GM23248 (cell line): ENCODE measurements at regions not wholly inside any gene's neighbourhood (a gene's known extent, or its start where the extent isn't known, plus 50 kb on each side); places are given as distances from the start of the nearest gene placed in this dataset.

Experiments
- EZH2 ChIP-seq: fragments of 200-600 bp; sonication (generic); IDR thresholded peaks from 2 replicates; pipeline ENCODE4 v1.6.1; 2018; ENCODE audit warnings: antibody characterized with exemption, mild to moderate bottlenecking; ENCODE audit not compliant: insufficient read depth, poor library complexity, severe bottlenecking
- EZH2phosphoT487 ChIP-seq: fragments of 200-600 bp; sonication (generic); IDR thresholded peaks from 2 replicates; pipeline ENCODE4 v1.6.1; 2018; ENCODE audit warnings: antibody characterized with exemption, moderate library complexity, mild to moderate bottlenecking, low read depth; ENCODE audit not compliant: insufficient read depth

- TF ChIP-seq EZH2: no peak
- TF ChIP-seq EZH2phosphoT487: no peak
Measured at GRCh38 chr7:35355911-35356310, 102.0 kb upstream of the TBX20 start.
